ENCODE measurements at regions not wholly inside any gene's neighbourhood (a gene's known extent, or its start where the extent isn't known, plus 50 kb on each side); places are given as distances from the start of the nearest gene placed in this dataset.

DNA sequence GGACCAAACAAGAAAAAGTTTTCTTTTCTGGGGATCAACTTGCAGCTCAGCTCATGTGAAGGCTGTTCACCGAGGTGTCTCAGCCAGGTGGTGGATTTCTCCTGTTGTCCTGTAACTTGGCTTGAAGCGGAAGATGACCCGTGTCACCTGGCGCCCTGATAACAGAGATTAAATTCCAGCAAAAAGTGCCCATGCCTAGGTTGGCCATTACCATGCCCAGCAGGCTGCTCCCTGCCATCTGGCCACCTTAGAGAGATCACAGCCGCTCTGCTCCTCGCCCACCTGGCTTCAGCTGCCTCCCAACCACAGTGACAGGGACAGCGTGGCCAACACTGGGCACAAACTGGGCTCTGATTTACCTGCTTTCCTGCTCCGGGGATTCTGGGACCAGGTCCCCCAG is 149.5 kb downstream of the ZBTB18 start:
- TF ChIP-seq LEF1 (IDR thresholded peaks at IDR 0.05; ENCODE audit: borderline replicate concordance) (no peak), CTBP1 (IDR thresholded peaks at IDR 0.05; ENCODE audit: borderline replicate concordance) (no peak), SP1 (IDR thresholded peaks at IDR 0.05) (no peak)
- TF ChIP-seq, protein P1, sequence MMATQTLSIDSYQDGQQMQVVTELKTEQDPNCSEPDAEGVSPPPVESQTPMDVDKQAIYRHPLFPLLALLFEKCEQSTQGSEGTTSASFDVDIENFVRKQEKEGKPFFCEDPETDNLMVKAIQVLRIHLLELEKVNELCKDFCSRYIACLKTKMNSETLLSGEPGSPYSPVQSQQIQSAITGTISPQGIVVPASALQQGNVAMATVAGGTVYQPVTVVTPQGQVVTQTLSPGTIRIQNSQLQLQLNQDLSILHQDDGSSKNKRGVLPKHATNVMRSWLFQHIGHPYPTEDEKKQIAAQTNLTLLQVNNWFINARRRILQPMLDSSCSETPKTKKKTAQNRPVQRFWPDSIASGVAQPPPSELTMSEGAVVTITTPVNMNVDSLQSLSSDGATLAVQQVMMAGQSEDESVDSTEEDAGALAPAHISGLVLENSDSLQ (IDR thresholded peaks at IDR 0.05), result no peak
